NCI-H524 (cell line): ENCODE measurements at regions not wholly inside any gene's neighbourhood (a gene's known extent, or its start where the extent isn't known, plus 50 kb on each side); places are given as distances from the start of the nearest gene placed in this dataset.
"Not testable (repeated sequence)": the region's sequence is repeated elsewhere in the genome, so short reads cannot be mapped to it uniquely, and the experiment has no call there.

Experiments used
- DNase-seq, 2 experiments: peaks; one replicate each; lab custom pipeline; 2025; lab: John Stamatoyannopoulos, UW

GRCh38 chr15:79492065-79492464, 59.9 kb downstream of the MINAR1 start:
- DNase-seq: no peak

- no peak for DNase-seq
Observed at GRCh38 chr15:79494384-79494909, 62.3 kb downstream of the MINAR1 start.

GRCh38 chr15:79494963-79495755, 63.0 kb downstream of the MINAR1 start:
- no peak for DNase-seq

- no peak for DNase-seq
Observed at GRCh38 chr15:79495775-79496174, 63.6 kb downstream of the MINAR1 start.

GRCh38 chr15:79496838-79497237, 64.7 kb downstream of the MINAR1 start:
- no peak for DNase-seq

GRCh38 chr15:79501086-79501485, 69.0 kb downstream of the MINAR1 start:
- no peak for DNase-seq

GRCh38 chr15:79505956-79506355, 73.8 kb downstream of the MINAR1 start:
- DNase-seq: peak in 1 of 2 experiments; percentile 56

- DNase-seq: not testable (repeated sequence)
Observed at GRCh38 chr15:79512844-79513243, 80.7 kb downstream of the MINAR1 start.

GRCh38 chr15:79513417-79513816, 81.3 kb downstream of the MINAR1 start:
- DNase-seq: no peak

- DNase-seq: no peak
Observed at GRCh38 chr15:79513940-79514339, 81.8 kb downstream of the MINAR1 start.

GRCh38 chr15:79515300-79516027, 83.3 kb downstream of the MINAR1 start:
- no peak for DNase-seq

- DNase-seq: no peak
Observed at GRCh38 chr15:79516155-79516554, 84.0 kb downstream of the MINAR1 start.

GRCh38 chr15:79516646-79517045, 84.5 kb downstream of the MINAR1 start:
- DNase-seq: no peak

GRCh38 chr15:79519628-79520027, 87.5 kb downstream of the MINAR1 start:
- peak in 1 of 2 experiments; percentile 54 for DNase-seq

- no peak for DNase-seq
Observed at GRCh38 chr15:79520654-79521053, 88.5 kb downstream of the MINAR1 start.

GRCh38 chr15:79522656-79523055, 90.5 kb downstream of the MINAR1 start:
- no peak for DNase-seq

GRCh38 chr15:79523266-79523665, 91.1 kb downstream of the MINAR1 start:
- DNase-seq: peak in 1 of 2 experiments; percentile 73

- DNase-seq: no peak
Observed at GRCh38 chr15:79524531-79524930, 92.4 kb downstream of the MINAR1 start.

GRCh38 chr15:79526376-79526775, 94.2 kb downstream of the MINAR1 start:
- no peak for DNase-seq

- no peak for DNase-seq
Observed at GRCh38 chr15:79527821-79528220, 95.7 kb downstream of the MINAR1 start.

GRCh38 chr15:79529157-79529785, 97.1 kb downstream of the MINAR1 start:
- DNase-seq: no peak

- no peak for DNase-seq
Observed at GRCh38 chr15:79535536-79535935, 103.4 kb downstream of the MINAR1 start.

GRCh38 chr15:79538527-79538926, 106.4 kb downstream of the MINAR1 start:
- no peak for DNase-seq
